ENCODE measurements at regions not wholly inside any gene's neighbourhood (a gene's known extent, or its start where the extent isn't known, plus 50 kb on each side); places are given as distances from the start of the nearest gene placed in this dataset.

GRCh38 chr9:27785714-27786100 is 212.4 kb upstream of the C9orf72 start (continued):
- TF ChIP-seq AFF1 (IDR thresholded peaks at IDR 0.05; ENCODE audit: low read depth in 1 of 2, partially characterized antibody in 2 of 2) (no peak), ZEB2 (IDR thresholded peaks at IDR 0.05) (no peak), TCF3 (CRISPR knock-in tag; IDR thresholded peaks at IDR 0.05) (no peak), CBX3 (IDR thresholded peaks at IDR 0.05; ENCODE audit: borderline replicate concordance in 1 of 2, low read length in 2 of 2) (no peak), ZBTB8A (IDR thresholded peaks at IDR 0.05; ENCODE audit: partially characterized antibody) (no peak), IRF9 (tag; IDR thresholded peaks at IDR 0.05) (no peak), TBL1XR1 (IDR thresholded peaks at IDR 0.05; ENCODE audit: low read length in 2 of 2) (no peak), NFE2 (IDR thresholded peaks at IDR 0.05; ENCODE audit: low read depth) (no peak)

Data from K562 (cell line).